Neural crest cell (in vitro differentiated cells): ENCODE measurements at regions not wholly inside any gene's neighbourhood (a gene's known extent, or its start where the extent isn't known, plus 50 kb on each side); places are given as distances from the start of the nearest gene placed in this dataset.

ENCODE experiments used
- DNase-seq: peaks from one replicate; pipeline ENCODE4 v3.0.0; 2021; ENCODE audit warnings: low read depth, mixed read lengths, low spot score
- H3K27ac Mint-ChIP-seq: one replicate; pipeline ENCODE4 v1.8.0; 2021; ENCODE audit warnings: mild to moderate bottlenecking, mixed read lengths; ENCODE audit not compliant: unreplicated experiment
- H3K27me3 Mint-ChIP-seq: 2 replicates; pipeline ENCODE4 v1.8.0; 2021; ENCODE audit warnings: low read depth, mild to moderate bottlenecking, mixed read lengths
- H3K36me3 Mint-ChIP-seq: 2 replicates; pipeline ENCODE4 v1.8.0; 2021; ENCODE audit warnings: low read depth, mild to moderate bottlenecking, mixed read lengths
- H3K4me1 Mint-ChIP-seq: 2 replicates; pipeline ENCODE4 v1.8.0; 2021; ENCODE audit warnings: mixed read lengths
- H3K4me3 Mint-ChIP-seq: one replicate; pipeline ENCODE4 v1.8.0; 2021; ENCODE audit warnings: mild to moderate bottlenecking, mixed read lengths
- H3K9me3 Mint-ChIP-seq: 2 replicates; pipeline ENCODE4 v1.8.0; 2021; ENCODE audit warnings: mixed read lengths
- CTCF ChIP-seq: fragments of 200-600 bp; sonication (generic); conservative IDR thresholded peaks from 2 replicates; pipeline ENCODE4 v1.5.0; 2021; ENCODE audit warnings: antibody characterized with exemption, mild to moderate bottlenecking

- no peaks in the 10 kb centered on the region for H3K9me3 Mint-ChIP-seq
- H3K36me3 Mint-ChIP-seq, result no peaks in the 10 kb centered on the region
- H3K27ac Mint-ChIP-seq, result no peak overlapping the region
- peaks cover 14% of the 10 kb centered on the region for H3K27me3 Mint-ChIP-seq
- DNase-seq, result no peak
- no peaks in the 10 kb centered on the region for H3K4me1 Mint-ChIP-seq
- TF ChIP-seq CTCF, result peak; percentile 51
- H3K4me3 Mint-ChIP-seq, result no peak overlapping the region
Observed at GRCh38 chr12:126704609-126705008, 1562.4 kb upstream of the TMEM132C start.

GRCh38 chr12:126706300-126706699, 1560.7 kb upstream of the TMEM132C start:
- TF ChIP-seq CTCF, result no peak
- no peaks in the 10 kb centered on the region for H3K4me1 Mint-ChIP-seq
- H3K4me3 Mint-ChIP-seq, result no peak overlapping the region
- no peak overlapping the region for H3K27ac Mint-ChIP-seq
- no peaks in the 10 kb centered on the region for H3K36me3 Mint-ChIP-seq
- DNase-seq, result no peak
- peaks cover 14% of the 10 kb centered on the region for H3K27me3 Mint-ChIP-seq
- H3K9me3 Mint-ChIP-seq, result no peaks in the 10 kb centered on the region

GRCh38 chr12:126708492-126708896, 1558.5 kb upstream of the TMEM132C start:
- Mint-ChIP-seq H3K36me3 (no peaks in the 10 kb centered on the region), H3K27me3 (peaks cover 15% of the 10 kb centered on the region), H3K27ac (no peak overlapping the region), H3K9me3 (no peaks in the 10 kb centered on the region), H3K4me3 (no peak overlapping the region), H3K4me1 (no peaks in the 10 kb centered on the region)
- no peak for DNase-seq
- no peak for TF ChIP-seq CTCF

- Mint-ChIP-seq H3K27ac (no peak overlapping the region), H3K36me3 (peaks cover 3% of the 10 kb centered on the region), H3K9me3 (peaks cover 10% of the 10 kb centered on the region), H3K4me3 (no peak overlapping the region), H3K27me3 (peaks cover 3% of the 10 kb centered on the region), H3K4me1 (peaks cover 11% of the 10 kb centered on the region)
- TF ChIP-seq CTCF, result no peak
- no peak for DNase-seq
Observed at GRCh38 chr12:126718365-126718764, 1548.6 kb upstream of the TMEM132C start.

DNA sequence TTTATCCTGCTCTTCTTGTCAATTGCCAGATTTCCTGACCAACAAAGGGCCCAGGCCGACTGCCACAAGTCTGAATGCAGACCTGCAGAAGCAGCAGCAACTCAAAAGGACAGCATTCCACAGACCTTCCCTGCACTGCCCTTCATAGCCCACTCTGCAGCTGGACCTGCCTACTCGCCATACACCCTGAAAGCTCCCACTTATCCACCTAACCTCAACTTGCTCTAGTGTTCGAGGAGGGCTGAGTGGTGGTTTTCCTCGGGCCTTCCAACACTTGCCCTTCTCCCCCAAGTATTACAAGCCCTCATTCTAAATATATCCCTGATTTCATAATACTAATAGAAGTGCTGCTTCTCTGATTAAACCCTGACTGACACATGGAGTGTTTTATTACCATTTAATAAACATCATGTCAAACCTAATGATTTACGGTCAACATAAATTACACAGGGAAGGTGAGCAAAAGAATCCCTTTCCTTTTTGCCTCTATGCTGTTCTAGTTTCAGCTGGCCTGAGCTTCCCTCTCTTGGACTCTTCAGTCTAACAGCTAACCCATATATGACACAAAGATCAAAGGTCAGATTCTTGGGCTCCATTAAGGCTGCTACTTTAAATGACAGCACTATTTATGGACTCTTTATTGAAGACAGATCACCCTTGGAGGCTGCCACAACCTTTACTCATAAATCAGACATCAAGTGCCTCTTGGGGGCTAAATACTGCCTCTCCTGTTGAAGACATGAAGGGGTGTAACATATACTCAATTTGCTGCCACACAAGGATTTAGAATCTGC, 1546.9 kb upstream of the TMEM132C start:
- peaks cover 3% of the 10 kb centered on the region for H3K36me3 Mint-ChIP-seq

More for the DNA sequence above, 1546.9 kb upstream of the TMEM132C start:
- TF ChIP-seq CTCF, result no peak
- no peak for DNase-seq
- H3K4me1 Mint-ChIP-seq, result peaks cover 11% of the 10 kb centered on the region
- peaks cover 20% of the 10 kb centered on the region for H3K27me3 Mint-ChIP-seq
- H3K4me3 Mint-ChIP-seq, result no peak overlapping the region
- H3K27ac Mint-ChIP-seq, result no peak overlapping the region
- peaks cover 14% of the 10 kb centered on the region for H3K9me3 Mint-ChIP-seq
